GM21576 (cell line): ENCODE measurements at regions not wholly inside any gene's neighbourhood (a gene's known extent, or its start where the extent isn't known, plus 50 kb on each side); places are given as distances from the start of the nearest gene placed in this dataset.
A peak's percentile ranks its signal among the peaks of the same experiment; 100 is the strongest.
"Not testable (repeated sequence)": the region's sequence is repeated elsewhere in the genome, so short reads cannot be mapped to it uniquely, and the experiment has no call there.

Source experiments
- ATAC-seq: cut with Tn5 transposase; IDR thresholded peaks from one replicate; pipeline ENCODE4 v1.9.1; 2021; ENCODE audit warnings: mild to moderate bottlenecking, moderate library complexity; ENCODE audit not compliant: unreplicated experiment

DNA sequence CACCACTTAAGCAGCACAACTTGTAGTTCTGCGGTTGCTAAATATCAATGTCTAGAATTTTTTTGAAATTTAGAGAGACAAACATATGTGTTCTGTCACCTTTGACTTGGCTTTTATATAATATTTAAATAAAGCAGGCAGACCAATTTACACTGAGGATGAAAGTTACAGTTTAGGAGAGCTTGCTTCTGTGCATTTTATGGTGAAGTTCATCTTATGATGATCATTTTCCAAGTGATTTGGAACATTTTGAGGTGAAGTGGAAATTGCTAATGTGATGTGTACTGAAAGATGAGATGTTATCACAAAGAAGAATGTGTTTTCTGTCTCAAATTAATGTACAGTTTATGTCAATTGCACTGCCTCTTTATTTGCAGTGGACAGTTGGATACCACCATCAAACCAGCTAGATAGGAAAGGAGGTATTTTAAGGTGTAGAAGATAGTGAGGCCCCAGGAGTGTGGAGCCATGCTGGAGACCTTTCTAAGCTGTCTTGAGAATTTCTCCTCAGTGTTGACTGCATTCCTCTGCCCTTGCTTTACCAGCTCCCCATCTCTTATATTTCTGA is 461.9 kb downstream of the UTRN start:
- ATAC-seq: no peak

DNA sequence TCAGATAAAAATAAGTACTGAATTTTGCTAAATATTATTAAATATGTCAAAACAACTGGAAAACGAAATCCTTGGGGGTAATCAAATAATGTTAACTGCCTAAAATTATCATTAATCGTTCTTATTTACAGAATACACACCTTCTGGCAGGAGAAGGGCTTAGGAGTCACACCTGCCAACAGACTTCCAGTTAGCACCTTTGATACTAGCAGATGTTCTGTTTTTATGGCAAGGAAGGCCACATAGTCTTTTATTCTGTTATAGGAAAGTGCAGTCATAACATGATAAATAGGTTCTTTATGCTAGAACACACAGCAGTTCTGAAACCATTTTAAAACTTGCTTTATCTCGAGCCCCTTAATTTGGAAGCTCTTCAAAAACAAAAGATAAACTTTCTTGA is 464.1 kb downstream of the UTRN start:
- no peak for ATAC-seq

DNA sequence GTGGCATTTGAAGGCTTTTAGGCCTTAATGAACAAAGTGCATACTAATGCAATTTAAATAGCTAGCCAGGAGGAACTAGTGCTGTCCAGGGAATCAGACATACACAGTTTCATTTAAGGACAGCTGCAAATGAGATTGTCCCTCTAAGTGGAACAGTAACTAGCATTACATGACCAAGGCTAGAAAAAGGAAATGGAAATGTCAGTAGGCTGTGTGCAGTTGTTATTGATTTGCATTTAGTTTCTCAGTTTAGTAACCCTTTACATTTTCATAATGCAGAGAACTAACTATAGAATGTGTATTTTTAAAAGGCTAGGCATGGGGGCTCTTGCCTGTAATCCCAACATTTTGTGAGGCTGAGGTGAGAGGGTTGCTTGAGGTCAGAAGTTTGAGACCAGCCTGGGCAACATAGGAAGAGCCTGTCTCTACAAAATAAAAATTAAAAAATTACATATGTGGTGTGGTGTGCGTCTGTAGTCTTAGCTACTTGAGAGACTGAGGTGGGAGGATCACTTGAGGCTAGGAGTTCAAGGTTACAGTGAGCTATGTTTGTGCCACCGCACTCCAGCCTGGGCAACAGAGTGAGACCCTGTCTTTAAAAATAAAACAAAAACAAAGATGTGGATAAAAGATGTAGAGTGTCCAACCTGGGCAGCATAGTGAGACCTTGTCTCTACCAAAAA is 468.0 kb downstream of the UTRN start:
- ATAC-seq: peak; percentile 97

DNA sequence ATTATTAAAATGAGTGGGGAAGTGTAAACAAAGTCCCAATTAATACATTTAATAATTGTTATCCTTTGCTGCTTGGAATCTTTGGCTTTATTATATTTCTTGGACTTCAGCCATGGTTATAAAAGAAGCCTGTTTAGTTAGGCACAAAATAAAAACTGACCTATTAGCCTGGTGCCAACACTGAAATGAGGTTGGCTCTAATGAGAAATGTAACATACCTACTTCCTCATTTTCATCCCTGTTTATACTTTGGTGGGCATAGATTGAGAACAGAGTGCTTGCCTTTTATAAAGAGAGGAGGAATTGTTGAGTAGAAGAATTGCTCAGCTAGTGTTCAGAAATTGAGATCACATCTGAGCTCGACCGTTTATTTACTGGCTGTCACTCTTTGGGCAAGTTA is 471.3 kb downstream of the UTRN start:
- no peak for ATAC-seq

DNA sequence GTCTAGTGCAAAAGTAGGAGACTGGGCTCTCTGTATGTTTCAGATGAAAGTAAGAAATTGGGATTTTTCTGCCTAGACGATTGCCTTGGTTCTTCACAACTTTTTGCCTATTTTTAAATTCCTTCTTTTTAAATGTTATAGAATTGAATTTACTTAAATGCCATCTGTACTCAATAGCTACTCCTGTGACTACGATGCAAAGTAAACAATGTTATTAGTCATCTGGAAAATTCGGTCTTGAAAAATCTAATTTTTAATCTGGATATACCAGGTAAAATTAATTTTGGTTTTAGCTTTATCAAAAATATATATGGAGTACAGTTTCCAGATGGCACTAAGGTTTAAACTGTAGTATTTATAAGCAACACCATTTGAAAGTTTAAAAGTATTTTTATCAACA is 472.2 kb downstream of the UTRN start:
- no peak for ATAC-seq

DNA sequence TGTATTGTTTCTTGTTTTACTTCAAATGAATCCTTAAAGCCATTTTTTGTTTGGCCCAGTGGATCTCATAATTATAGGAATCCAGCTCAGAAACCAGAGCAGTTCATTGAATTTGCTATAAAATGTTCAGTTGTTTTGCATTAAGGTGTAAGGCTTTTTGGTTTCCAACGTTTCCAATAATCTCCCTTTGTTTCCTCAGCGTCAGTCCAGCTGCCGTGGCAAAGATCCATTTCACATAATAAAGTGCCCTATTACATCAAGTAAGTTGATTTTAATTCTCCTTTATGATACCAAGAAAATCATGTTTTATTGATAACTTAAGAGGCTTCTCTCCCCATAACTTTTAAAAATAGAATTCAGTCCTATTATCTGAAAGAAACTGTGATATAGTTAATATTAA is 472.6 kb downstream of the UTRN start:
- no peak for ATAC-seq

DNA sequence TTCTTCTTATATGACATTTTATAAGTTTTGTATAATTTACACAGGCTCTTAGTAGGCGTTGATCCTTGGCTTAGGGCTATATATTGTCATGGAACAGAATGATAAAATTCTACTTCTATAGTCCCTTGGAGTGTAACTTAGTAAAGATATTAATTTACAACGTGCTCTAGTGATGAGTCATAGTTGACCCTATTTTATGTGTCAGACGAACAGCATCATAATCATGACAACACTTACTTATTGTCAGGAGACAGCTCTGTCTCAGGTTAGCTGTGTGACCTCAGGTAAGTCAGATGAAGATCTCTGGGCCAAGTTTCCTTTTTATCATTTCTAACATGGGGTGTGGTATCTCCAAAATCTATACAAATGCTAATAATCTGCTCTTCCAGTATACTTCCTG is 473.5 kb downstream of the UTRN start:
- ATAC-seq: no peak

DNA sequence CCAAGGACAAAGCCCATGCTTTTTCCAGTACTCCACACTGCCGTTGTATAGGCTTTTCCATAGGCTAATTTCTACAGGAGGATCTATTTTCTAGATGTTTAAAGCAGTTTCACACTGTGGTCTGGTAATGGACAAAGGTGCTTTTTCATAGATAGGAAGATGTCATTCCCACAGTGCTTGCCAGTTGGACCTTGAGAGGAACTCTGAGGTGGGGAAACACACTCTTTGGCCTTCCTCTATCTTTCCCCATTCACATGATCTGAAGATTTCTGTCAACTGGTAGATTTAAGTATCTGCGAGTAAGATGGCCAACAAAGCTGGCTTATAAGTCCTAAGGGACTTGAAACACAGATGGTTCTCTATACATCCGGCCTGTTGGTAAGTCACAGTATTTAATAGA is 477.3 kb downstream of the UTRN start:
- no peak for ATAC-seq

DNA sequence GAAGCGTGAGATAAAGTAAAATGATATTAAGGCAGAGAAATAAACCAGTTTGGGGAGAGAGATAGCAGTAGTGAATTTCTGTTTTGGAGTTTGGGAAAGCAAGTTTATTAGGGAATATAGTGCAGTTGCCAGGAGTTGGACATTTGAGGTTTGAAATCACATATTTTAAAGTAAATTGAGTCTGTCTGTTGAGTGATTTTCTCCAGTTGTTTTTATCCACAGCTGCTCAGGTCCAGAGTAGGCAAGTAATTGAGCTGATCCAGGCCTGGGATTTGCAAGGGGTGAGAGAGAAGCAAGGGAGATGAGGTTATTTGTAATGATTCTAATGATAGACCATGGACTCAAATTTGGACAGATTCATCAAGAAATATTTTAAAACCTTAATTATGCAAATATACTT is 481.9 kb downstream of the UTRN start:
- no peak for ATAC-seq

DNA sequence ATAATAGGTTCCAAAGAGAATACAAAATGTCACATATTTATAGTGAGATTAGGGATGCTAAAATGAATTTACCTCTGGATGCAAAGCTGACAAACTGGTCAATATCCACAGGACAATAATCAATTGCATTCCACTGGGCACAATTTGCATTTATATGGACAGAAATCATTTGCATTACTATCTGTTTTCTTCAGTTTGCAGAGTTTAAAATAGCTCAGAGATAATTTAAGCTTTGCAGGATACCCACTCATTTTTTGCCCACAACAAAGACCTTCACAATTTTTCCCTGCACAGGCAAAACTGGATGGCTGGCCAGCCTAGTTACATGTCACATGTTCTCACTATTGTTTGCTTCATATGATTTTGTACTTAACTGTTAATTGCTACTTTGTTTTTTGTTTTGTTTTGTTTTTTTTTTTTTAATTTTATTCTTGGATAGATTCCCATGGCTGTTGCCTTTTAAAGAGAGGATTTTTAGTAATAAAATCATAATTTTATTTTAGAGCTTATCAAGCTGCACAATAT is 483.5 kb downstream of the UTRN start:
- ATAC-seq: no peak

DNA sequence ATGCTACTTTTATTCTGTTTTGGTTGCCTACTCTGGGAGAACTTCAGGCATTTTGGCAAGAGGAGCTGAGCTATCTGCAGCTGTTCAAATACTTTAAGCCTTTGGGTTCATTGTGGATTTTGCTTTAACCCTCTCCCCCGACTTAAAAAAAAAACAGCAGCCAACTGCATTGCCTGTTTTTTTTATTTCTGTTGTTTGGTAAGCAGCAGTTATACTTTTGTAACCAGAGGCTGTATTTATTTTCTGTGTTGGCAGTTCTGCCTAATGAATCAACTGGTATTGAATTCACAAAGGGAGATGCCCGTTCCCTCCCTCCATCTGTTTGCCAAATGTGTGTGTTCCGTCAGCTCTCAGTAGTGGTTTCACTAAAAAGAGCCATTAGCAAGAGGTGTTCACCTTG is 484.0 kb downstream of the UTRN start:
- no peak for ATAC-seq

DNA sequence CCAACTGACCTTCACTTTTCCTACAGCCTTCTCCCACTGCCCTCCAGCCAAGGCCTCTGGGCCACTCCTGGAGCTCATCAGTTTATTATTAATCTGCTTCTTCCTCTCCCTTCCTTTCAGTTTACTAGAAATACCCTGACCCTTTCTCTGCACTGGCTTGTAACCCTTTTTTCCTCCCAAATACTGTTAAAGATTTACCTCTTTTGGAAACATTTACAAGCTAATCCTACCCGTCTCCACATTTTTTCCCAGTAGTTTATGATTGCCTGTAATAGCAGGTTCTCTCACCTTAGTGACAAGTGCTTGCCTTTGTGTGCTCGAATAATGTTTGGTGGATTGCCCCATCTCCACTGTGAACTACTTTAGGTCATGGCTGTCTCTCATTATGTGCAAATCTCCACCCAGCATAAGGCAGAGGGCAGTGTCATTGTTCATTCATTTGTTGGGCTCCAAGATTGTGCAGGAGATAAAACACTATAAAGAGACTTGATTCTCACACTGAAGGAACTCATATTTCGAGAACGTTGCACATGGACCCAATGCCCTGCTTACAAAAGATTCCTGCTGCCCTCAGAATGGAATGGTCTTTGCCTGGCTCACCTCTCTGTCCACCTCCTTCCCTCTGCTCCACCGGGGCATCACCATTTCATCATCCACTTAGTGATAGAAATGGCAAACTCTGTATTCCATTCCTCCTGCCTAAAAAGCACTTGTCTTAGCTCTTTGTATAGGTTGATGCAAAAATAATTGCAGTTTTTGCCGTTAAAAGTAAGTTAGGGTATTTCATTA is 491.1 kb downstream of the UTRN start:
- ATAC-seq: no peak

DNA sequence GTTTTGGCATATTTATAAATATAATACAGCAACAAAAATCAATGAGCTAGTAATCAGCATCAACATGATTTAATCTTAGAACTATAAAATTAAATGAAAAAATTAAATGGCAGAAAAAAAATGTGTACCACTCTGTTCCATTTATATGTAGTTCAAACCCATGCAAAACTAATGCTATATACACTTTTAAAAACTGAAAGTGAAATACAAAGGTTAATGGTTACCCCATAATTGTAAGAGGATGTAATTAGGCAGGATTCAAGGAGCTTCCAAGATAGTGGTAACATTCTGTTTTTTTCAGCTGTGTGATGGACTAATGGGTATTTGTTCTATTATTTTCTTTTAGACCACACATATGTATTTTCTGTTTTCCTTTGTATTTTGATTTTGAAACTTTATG is 492.1 kb downstream of the UTRN start:
- no peak for ATAC-seq

DNA sequence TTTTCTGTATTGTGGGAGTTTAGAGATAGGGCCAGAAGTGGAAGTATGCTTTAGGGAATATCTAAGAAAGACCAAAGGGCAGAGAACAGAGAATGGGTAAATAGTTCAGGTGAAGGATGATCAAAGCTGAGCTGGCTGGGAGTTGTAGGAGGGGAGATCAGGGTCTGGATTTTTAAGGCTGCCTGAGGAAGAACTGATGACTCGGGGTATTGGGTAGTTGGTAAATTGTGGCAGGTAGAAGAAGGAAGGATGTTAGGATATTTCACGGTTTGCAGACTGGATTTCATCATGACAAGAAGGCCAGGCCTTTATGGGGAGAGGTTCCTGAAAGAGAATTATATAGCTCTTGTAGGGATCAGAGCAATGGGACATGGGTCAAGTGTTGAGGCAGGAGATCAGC is 492.9 kb downstream of the UTRN start:
- no peak for ATAC-seq

DNA sequence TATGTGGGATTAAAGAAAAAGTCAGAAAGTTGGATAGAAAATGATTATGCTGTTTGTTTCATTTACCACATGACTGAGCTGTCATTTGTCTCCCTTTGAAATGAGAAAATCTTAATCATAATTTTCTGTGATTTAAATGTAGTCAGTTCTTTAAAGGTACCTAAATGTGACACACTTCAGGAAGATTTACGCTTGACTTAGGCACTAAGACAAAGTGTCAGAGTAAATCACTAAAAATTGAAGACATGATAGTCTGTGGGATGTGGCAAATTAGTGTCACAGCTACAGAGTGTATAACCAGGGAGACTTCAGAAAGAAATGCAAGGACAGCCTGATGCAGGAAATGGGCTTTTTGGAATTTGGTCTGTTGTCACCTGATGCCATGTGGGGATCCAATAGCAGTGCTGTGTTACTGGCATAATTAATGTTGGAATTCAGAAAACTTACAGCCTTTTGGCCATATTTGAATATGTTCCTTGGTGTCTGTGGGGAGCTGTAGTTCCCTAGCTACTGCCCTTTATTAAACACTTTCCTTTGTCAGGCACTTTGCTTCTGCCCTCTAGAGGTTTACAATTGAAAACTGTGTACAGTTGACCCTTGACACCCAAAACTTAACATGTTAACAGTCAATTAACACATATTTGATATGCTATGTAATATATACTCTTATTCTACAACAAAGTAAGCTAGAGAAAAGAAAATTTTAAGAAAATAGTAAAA is 493.8 kb downstream of the UTRN start:
- peak; percentile 52 for ATAC-seq

DNA sequence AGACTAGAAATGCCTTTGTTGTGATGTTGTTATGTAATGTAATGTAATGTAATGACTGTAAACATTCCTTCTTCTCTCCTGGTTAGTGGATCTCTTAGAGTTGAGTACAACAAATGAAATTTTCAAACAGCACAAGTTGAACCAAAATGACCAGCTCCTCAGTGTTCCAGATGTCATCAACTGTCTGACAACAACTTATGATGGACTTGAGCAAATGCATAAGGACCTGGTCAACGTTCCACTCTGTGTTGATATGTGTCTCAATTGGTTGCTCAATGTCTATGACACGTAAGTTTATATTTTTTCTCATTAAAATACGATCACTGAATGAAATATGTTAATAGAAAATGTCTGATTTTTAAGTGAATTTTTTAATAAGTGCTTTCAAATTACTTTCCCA is 496.7 kb downstream of the UTRN start:
- no peak for ATAC-seq

DNA sequence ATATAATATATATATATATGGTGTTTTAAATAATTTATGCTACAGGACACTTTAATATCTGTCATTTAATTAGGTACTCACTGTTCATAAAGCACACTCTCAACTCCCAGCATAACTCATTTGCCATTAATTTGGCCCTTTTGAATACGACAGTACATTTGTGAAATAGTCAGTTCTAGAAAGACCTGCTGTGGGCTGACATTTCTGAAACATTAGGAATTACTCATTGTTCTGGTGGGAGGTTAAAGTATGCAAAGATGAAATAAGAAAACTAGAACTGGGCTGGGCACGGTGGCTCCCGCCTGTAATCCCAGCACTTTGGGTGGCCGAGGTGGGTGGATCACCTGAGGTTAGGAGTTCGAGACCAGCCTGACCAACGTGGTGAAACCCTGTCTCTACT is 497.5 kb downstream of the UTRN start:
- no peak for ATAC-seq

DNA sequence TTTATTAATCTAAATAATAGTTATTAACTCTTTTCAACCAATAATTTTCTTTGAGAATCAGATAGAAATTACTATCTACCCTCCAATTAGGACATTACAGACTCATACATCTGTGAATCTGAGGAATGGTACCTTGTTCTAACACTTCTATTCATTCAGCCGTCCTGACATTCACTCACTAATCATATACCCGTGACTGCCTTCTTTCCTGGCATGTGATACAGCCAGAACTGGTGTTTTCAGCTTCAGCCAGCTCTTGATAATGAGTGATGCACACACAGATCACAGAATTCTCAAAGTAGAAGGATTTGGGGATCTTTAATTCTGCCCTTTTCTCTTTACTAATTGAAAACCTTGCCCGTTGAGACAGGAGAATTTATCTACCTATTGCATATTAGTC is 499.9 kb downstream of the UTRN start:
- ATAC-seq: no peak

DNA sequence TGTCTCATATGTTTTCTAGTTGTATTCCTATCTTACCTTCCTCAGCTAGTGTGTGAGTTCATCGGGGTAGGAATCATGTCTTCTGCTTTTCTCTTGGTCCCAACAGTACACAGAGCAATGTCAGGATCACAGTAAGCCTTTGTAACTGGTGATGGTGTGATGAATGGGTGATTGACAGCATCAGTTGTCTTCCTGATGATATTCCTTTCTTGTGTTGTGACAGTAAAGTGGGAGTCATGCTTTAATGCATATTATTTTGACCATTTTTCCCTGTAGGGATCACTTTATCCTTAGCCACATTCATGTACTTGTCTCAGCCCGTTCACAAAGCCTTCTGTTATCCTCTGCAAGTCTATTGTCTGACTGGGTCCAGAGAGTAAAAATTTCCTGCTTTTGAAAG is 501.7 kb downstream of the UTRN start:
- no peak for ATAC-seq

DNA sequence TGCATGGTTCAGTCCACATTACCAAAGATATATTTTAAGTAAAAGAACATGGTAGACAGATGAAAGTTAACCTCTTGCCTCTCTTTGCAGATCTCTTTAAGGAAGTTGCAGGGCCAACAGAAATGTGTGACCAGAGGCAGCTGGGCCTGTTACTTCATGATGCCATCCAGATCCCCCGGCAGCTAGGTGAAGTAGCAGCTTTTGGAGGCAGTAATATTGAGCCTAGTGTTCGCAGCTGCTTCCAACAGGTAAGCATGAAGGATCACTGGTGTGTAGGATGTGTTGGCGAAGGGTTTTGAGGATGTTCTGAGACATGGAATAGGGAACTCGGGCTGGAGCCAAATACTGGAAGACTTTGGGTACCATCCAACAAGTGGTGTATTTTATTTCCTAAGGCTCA is 508.6 kb downstream of the UTRN start:
- no peak for ATAC-seq

DNA sequence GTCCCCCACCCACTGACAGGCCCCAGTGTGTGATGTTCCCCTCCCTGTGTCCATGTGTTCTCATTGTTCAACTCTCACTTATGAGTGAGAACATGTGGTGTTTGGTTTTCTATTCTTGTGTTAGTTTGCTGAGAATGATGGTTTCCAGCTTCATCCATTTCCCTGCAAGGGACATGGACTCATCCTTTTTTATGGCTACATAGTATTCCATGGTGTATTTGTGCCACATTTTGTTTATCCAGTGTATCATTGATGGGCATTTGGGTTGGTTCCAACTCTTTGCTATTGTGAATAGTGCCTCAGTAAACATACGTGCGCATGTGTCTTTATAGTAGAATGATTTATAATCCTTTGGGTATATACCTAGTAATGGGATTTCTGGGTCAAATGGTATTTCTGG is 509.9 kb downstream of the UTRN start:
- ATAC-seq: not testable (repeated sequence)

DNA sequence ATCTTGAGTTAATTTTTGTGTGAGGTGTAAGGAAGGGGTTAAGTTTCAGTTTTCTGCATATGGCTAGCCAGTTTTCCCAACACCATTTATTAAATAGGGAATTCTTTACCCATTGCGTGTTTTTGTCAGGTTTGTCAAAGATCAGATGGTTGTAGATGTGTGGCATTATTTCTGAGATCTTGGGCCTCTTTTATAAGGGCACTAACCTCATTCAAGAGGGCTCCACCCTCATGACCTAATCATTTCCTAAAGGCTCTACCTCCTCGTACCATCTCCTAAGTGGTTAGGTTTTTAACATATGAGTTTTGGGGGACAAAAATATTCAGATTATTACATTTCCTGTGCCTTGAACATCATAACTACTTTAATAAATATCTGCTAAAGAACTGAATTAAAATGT is 510.9 kb downstream of the UTRN start:
- no peak for ATAC-seq
